ENCODE measurements at regions not wholly inside any gene's neighbourhood (a gene's known extent, or its start where the extent isn't known, plus 50 kb on each side); places are given as distances from the start of the nearest gene placed in this dataset.

GRCh38 chr15:95235033-95235432 is 1003.7 kb downstream of the MCTP2 start:
- TF ChIP-seq, protein P1, sequence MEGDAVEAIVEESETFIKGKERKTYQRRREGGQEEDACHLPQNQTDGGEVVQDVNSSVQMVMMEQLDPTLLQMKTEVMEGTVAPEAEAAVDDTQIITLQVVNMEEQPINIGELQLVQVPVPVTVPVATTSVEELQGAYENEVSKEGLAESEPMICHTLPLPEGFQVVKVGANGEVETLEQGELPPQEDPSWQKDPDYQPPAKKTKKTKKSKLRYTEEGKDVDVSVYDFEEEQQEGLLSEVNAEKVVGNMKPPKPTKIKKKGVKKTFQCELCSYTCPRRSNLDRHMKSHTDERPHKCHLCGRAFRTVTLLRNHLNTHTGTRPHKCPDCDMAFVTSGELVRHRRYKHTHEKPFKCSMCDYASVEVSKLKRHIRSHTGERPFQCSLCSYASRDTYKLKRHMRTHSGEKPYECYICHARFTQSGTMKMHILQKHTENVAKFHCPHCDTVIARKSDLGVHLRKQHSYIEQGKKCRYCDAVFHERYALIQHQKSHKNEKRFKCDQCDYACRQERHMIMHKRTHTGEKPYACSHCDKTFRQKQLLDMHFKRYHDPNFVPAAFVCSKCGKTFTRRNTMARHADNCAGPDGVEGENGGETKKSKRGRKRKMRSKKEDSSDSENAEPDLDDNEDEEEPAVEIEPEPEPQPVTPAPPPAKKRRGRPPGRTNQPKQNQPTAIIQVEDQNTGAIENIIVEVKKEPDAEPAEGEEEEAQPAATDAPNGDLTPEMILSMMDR (conservative IDR thresholded peaks at IDR 0.05 in 1 of 2, IDR thresholded peaks at IDR 0.05 in 1 of 2; ENCODE audit: low read depth in 1 of 2, low read length in 2 of 2), result no peak
- no peak for TF ChIP-seq EZH2 (IDR thresholded peaks at IDR 0.05; ENCODE audit: low read length, missing control alignments)

Measured in fibroblast of lung (primary cell).